GM23248 (cell line): ENCODE measurements at regions not wholly inside any gene's neighbourhood (a gene's known extent, or its start where the extent isn't known, plus 50 kb on each side); places are given as distances from the start of the nearest gene placed in this dataset.

Experiments used
- EZH2 ChIP-seq: fragments of 200-600 bp; sonication (generic); IDR thresholded peaks from 2 replicates; pipeline ENCODE4 v1.6.1; 2018; ENCODE audit warnings: antibody characterized with exemption, mild to moderate bottlenecking; ENCODE audit not compliant: insufficient read depth, poor library complexity, severe bottlenecking
- EZH2phosphoT487 ChIP-seq: fragments of 200-600 bp; sonication (generic); IDR thresholded peaks from 2 replicates; pipeline ENCODE4 v1.6.1; 2018; ENCODE audit warnings: antibody characterized with exemption, moderate library complexity, mild to moderate bottlenecking, low read depth; ENCODE audit not compliant: insufficient read depth

GRCh38 chr7:26964156-26964808 is 99.9 kb upstream of the SKAP2 start:
- no peak for TF ChIP-seq EZH2
- TF ChIP-seq EZH2phosphoT487: no peak
